Testis (tissue), 2 donors: ENCODE measurements at regions not wholly inside any gene's neighbourhood (a gene's known extent, or its start where the extent isn't known, plus 50 kb on each side); places are given as distances from the start of the nearest gene placed in this dataset.
"Not testable (repeated sequence)": the region's sequence is repeated elsewhere in the genome, so short reads cannot be mapped to it uniquely, and the experiment has no call there.

ENCODE experiments used
- DNase-seq: peaks from one replicate; pipeline ENCODE4 v3.0.0-alpha.2; 2019
- H3K27ac ChIP-seq, 2 donors: fragments of 200-600 bp; sonication (generic); one replicate each; pipeline ENCODE4 v1.5.1; 2019
- H3K27me3 ChIP-seq: fragments of 200-600 bp; sonication (generic); one replicate; pipeline ENCODE4 v1.5.1; 2019
- H3K36me3 ChIP-seq: fragments of 200-600 bp; sonication (generic); one replicate; pipeline ENCODE4 v1.5.1; 2017; ENCODE audit warnings: low read depth; ENCODE audit errors: missing control alignments
- H3K4me1 ChIP-seq: fragments of 200-600 bp; sonication (generic); one replicate; pipeline ENCODE4 v1.5.1; 2019
- H3K4me3 ChIP-seq, 2 donors: fragments of 200-600 bp; sonication (generic); one replicate each; pipeline ENCODE4 v1.5.1; 2017 to 2019
- H3K9me3 ChIP-seq: fragments of 200-600 bp; sonication (generic); one replicate; pipeline ENCODE4 v1.5.1; 2017
- POLR2A ChIP-seq: fragments of 450-650 bp; IDR thresholded peaks from one replicate; pipeline ENCODE4 v1.6.1; 2017; ENCODE audit warnings: antibody characterized with exemption, mild to moderate bottlenecking, moderate library complexity
- whole genome bisulfite sequencing, 2 donors: methylation state at CpG; one replicate each; pipeline ENCODE4 v1.1.5; 2018; 5-methylcytosine and 5-hydroxymethylcytosine counted together
- intact Hi-C: fragments of 100-400 bp; cut with DNase I; formaldehyde crosslinking; loops from one replicate; pipeline ENCODE4 v1.15.1; 2023; ENCODE audit warnings: low total_unique reads
- TF ChIP-seq, protein P1 (sequence below), 3 experiments: fragments of 450-650 bp in 2 of 3; fragments of 200-600 bp in 1 of 3; sonication (generic) in 1 of 3; IDR thresholded peaks; one replicate each; pipeline ENCODE4 v1.5.1; 2016 to 2019; ENCODE audit warnings: antibody characterized with exemption in 3 of 3, mild to moderate bottlenecking in 2 of 3, moderate library complexity in 1 of 3

DNA sequence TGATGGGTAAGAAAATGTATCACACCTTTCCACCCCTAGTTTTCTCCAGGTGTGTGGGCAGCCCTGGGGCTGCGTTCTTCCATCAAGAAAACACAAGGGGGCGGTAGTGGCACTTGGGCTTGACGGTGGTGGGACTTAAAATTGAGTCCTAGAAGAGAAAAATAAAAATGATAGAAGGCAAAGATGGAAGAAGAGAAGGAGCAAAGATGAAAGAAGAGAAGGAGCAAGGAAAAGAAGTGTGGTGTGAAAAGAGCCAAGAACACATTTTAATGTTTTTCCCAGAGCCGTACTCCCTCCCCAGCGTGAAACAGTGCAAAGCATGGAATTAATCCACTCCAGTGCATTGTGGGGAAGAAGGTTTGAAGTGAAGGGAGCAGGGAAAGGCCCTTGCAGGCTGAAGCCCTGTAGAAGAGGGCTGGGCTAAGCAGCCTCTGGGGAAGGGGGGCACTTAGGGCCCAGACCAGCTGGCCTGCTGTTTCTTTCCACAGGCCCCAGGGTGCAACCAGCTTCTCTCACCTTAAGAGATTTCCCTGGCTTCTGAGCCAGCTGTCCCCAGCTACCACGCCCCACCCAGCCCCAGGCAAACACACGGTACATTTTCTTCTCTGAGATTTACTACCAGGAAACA, 256.8 kb downstream of the RNF152 start:
- peak overlapping the region in 1 of 2 donors; percentile 67 for H3K27ac ChIP-seq
- DNase-seq = peak; percentile 72
- intact Hi-C loops = no loop called here
- 16 to 19% methylated on average over 7 of the region's 7 CpGs for WGBS, 2 donors
- peaks cover 9% of the 10 kb centered on the region for H3K4me1 ChIP-seq
- H3K27me3 ChIP-seq = no peaks in the 10 kb centered on the region
- TF ChIP-seq, protein P1, sequence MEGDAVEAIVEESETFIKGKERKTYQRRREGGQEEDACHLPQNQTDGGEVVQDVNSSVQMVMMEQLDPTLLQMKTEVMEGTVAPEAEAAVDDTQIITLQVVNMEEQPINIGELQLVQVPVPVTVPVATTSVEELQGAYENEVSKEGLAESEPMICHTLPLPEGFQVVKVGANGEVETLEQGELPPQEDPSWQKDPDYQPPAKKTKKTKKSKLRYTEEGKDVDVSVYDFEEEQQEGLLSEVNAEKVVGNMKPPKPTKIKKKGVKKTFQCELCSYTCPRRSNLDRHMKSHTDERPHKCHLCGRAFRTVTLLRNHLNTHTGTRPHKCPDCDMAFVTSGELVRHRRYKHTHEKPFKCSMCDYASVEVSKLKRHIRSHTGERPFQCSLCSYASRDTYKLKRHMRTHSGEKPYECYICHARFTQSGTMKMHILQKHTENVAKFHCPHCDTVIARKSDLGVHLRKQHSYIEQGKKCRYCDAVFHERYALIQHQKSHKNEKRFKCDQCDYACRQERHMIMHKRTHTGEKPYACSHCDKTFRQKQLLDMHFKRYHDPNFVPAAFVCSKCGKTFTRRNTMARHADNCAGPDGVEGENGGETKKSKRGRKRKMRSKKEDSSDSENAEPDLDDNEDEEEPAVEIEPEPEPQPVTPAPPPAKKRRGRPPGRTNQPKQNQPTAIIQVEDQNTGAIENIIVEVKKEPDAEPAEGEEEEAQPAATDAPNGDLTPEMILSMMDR (IDR thresholded peaks at IDR 0.05) = peak; percentile 67 to 86 (median 77)
- TF ChIP-seq POLR2A = no peak
- H3K9me3 ChIP-seq = no peaks in the 10 kb centered on the region
- no peaks in the 10 kb centered on the region for H3K36me3 ChIP-seq
- H3K4me3 ChIP-seq = no peak overlapping the region

DNA sequence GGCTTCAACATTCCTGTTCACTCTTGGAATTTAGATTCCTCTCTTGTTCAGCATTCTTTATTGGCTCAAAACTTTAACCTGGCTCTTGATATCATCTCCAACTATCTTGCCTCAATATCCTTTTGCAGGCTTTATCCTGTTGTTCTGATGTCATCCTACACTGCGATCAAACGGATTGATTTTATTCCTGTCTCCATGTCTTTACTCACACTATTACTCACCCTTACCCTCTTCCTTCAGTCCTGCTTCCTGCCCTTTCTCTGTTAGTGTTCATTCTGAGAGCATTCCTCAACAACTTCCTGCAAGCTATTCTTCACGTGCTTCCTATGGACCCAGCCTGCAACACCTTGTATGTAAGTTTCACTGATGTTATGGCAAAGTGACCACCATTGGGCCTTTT, 264.7 kb downstream of the RNF152 start:
- WGBS, 2 donors = 51 to 58% methylated on average over 3 of the region's 3 CpGs
- Histone ChIP-seq H3K4me3 (no peak overlapping the region), H3K9me3 (no peaks in the 10 kb centered on the region), H3K27me3 (no peaks in the 10 kb centered on the region), H3K36me3 (no peaks in the 10 kb centered on the region), H3K4me1 (no peaks in the 10 kb centered on the region), H3K27ac (no peak overlapping the region)
- TF ChIP-seq, protein P1 (IDR thresholded peaks at IDR 0.05) = no peak
- DNase-seq = no peak
- intact Hi-C loops = no loop called here

DNA sequence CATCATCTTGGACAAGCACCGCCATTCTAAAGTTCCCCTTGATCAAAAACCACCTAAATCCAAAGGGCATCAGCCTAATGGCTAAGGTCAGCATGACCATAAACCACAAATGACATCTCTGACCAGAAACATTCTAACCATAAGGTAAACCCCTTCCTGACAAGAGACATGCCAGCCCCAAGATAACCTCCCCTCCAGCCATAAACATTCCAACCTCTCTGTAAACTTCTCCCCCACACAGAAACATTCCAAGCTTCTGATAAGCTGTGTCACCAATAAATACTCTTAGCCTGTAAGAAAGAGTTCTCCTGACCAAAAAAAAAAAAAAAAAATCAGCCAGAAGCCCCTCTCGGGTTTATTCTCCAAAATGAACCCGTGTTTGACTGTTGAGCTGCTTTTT, 268.2 kb downstream of the RNF152 start:
- H3K27me3 ChIP-seq, H3K9me3 ChIP-seq, H3K36me3 ChIP-seq, DNase-seq, H3K27ac ChIP-seq, H3K4me1 ChIP-seq, intact Hi-C loops, H3K4me3 ChIP-seq: not testable (repeated sequence)
- 93 to 96% methylated on average over 3 of the region's 3 CpGs for WGBS, 2 donors

DNA sequence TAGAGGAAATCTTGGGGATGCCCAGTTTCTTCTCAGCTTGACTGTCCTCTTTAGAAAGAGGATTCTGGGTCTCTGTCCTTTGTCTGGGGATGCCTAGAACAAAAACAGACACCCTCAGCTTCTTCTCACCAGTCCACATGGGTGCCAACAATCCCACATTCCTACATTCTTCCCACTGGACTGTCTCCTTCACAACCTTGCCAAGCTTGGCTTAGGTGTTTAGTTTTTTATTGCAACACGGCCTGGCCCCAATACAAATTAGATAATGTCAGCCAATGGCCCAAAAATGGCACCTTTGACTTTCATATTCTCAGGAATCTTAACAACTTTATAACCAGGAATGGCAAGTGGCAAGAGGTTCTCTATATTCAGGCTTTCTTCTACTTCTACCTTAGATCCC, 273.0 kb downstream of the RNF152 start:
- Histone ChIP-seq H3K4me1 (no peaks in the 10 kb centered on the region), H3K9me3 (no peaks in the 10 kb centered on the region), H3K27me3 (no peaks in the 10 kb centered on the region), H3K4me3 (no peak overlapping the region), H3K36me3 (no peaks in the 10 kb centered on the region), H3K27ac (no peak overlapping the region)
- 82 to 86% methylated on average over 1 of the region's 1 CpG for WGBS, 2 donors
- intact Hi-C loops = no loop called here
- TF ChIP-seq, protein P1 (IDR thresholded peaks at IDR 0.05) = no peak
- TF ChIP-seq POLR2A = no peak
- DNase-seq = no peak

DNA sequence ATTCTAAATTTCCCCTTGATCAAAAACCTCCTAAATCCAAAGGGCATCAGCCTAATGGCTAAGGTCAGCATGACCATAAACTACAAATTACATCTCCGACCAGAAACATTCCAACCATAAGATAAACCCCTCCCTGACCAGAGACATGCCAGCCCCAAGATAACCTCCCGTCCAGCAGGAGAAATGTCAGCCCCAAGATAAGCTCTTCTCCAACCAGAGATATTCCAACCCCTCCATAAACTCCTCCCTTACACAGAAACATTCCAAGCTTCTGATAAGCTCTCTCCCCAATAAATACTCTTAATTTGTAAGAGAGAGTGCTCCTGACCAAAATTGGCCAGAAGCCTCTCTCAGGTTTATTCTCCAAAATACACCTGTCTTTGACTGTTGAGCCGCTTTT, 274.0 kb downstream of the RNF152 start:
- intact Hi-C loops = no loop called here
- no peaks in the 10 kb centered on the region for H3K27me3 ChIP-seq
- no peaks in the 10 kb centered on the region for H3K36me3 ChIP-seq
- H3K4me3 ChIP-seq = no peak overlapping the region
- 56 to 71% methylated on average over 3 of the region's 3 CpGs for WGBS, 2 donors
- no peak for DNase-seq
- TF ChIP-seq POLR2A = no peak
- TF ChIP-seq, protein P1 (IDR thresholded peaks at IDR 0.05) = no peak
- no peaks in the 10 kb centered on the region for H3K9me3 ChIP-seq
- H3K4me1 ChIP-seq = no peaks in the 10 kb centered on the region
- no peak overlapping the region for H3K27ac ChIP-seq
